ENCODE measurements at regions not wholly inside any gene's neighbourhood (a gene's known extent, or its start where the extent isn't known, plus 50 kb on each side); places are given as distances from the start of the nearest gene placed in this dataset.

DNA sequence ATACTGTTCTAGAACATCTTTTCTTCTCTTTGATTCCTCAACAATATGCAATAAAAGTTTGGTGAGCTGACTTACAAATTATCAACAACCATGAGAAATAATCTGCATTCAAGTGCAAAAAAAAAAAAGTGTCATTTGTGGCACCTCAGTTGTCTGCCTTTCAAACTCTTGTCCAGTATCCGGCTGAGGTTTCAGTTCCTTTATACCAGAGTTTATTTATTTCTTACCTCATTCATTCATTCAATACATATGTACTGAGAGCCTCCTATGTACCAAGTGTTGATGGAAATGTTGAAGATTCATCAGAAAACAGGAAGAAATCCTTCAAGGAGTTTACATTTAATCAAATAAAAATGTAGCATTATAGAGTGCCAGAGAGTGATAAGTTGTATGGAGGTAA is 484.1 kb downstream of the RMST start:
- Histone ChIP-seq H3K4me1 (ENCODE audit: control insufficient read depth, insufficient read depth, low read length) (no peaks in the 10 kb centered on the region), H3K4me3 (ENCODE audit: low read depth, low read length) (no peak overlapping the region), H3K9me3 (ENCODE audit: control insufficient read depth, insufficient read depth, low read length) (no peaks in the 10 kb centered on the region), H3K27me3 (ENCODE audit: control insufficient read depth, insufficient read depth, low read length) (no peaks in the 10 kb centered on the region), H3K36me3 (ENCODE audit: control insufficient read depth, insufficient read depth, low read length) (no peaks in the 10 kb centered on the region), H3K27ac (ENCODE audit: low read depth, low read length) (no peak overlapping the region)
- WGBS (ENCODE audit: insufficient coverage), result no CpG with 5 or more reads among the region's 1 CpG
- DNase-seq (ENCODE audit: low read depth in 4 of 6, low spot score in 6 of 6), result no peak

DNA sequence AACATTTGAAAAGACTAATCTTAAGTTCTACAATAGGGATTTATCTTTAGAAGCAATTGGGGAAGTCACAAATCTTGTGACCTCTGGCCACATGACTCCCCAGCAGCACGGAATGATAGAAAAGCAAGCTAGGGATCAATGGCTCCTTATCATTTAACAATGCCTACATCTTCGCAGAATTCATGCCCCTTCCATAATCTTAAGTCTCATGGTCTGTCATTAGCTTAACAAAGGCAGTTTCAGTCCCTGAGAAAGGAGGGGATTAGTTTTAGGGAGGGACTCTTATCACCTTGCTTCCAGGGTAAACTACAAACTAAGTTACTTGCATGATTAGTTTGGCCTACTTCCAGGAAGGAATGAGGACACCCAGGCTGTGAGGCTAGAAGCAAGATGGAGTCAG is 486.0 kb downstream of the RMST start:
- Histone ChIP-seq H3K4me3 (ENCODE audit: low read depth, low read length) (no peak overlapping the region), H3K36me3 (ENCODE audit: control insufficient read depth, insufficient read depth, low read length) (no peaks in the 10 kb centered on the region), H3K27ac (ENCODE audit: low read depth, low read length) (no peak overlapping the region), H3K4me1 (ENCODE audit: control insufficient read depth, insufficient read depth, low read length) (no peaks in the 10 kb centered on the region), H3K9me3 (ENCODE audit: control insufficient read depth, insufficient read depth, low read length) (no peaks in the 10 kb centered on the region), H3K27me3 (ENCODE audit: control insufficient read depth, insufficient read depth, low read length) (no peaks in the 10 kb centered on the region)
- no peak for DNase-seq (ENCODE audit: low read depth in 4 of 6, low spot score in 6 of 6)
- WGBS (ENCODE audit: insufficient coverage), result no CpG with 5 or more reads among the region's 2 CpGs

DNA sequence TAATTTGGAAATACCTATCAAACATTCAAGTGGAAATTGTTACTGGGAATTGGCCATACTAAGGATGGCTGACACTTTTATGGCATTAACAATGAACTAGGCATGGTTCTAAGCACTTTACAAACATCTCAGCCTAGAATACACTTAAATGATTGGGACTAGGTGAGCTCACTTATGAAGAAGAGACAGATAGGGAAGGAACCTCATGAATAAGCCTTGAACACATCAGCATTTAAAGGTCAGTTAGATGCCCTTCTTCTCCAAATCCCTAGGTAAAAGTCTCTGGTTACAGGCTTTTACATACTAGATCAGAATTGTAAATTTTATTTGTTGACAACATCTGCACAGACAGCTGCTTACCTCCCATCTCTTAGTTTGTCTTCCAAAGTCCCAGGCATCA is 488.6 kb downstream of the RMST start:
- H3K27me3 ChIP-seq (ENCODE audit: control insufficient read depth, insufficient read depth, low read length), result no peaks in the 10 kb centered on the region
- DNase-seq (ENCODE audit: low read depth in 4 of 6, low spot score in 6 of 6), result no peak
- no peaks in the 10 kb centered on the region for H3K9me3 ChIP-seq (ENCODE audit: control insufficient read depth, insufficient read depth, low read length)
- H3K4me3 ChIP-seq (ENCODE audit: low read depth, low read length), result no peak overlapping the region
- H3K27ac ChIP-seq (ENCODE audit: low read depth, low read length), result no peak overlapping the region
- no peaks in the 10 kb centered on the region for H3K36me3 ChIP-seq (ENCODE audit: control insufficient read depth, insufficient read depth, low read length)
- H3K4me1 ChIP-seq (ENCODE audit: control insufficient read depth, insufficient read depth, low read length), result no peaks in the 10 kb centered on the region

DNA sequence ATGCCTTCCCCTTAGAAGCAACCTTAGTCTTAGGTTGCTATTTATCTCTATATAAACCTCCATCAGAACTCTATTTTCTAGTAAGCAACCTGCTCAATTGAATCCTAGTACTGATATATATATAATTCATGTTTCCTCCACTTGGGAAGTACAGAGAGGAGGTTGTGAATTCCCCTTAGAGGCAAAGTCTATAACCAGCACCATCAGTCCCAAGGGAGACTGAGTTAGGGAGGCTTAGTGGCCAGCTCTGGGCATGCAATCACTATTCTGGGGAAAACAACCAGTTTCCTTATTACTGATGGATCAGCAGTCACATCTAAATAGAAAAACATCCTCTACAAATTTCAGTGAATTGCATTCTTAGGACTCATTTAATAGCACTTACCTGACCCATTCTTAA is 489.1 kb downstream of the RMST start:
- Histone ChIP-seq H3K9me3 (ENCODE audit: control insufficient read depth, insufficient read depth, low read length) (no peaks in the 10 kb centered on the region), H3K4me3 (ENCODE audit: low read depth, low read length) (no peak overlapping the region), H3K27ac (ENCODE audit: low read depth, low read length) (no peak overlapping the region), H3K36me3 (ENCODE audit: control insufficient read depth, insufficient read depth, low read length) (no peaks in the 10 kb centered on the region), H3K4me1 (ENCODE audit: control insufficient read depth, insufficient read depth, low read length) (no peaks in the 10 kb centered on the region), H3K27me3 (ENCODE audit: control insufficient read depth, insufficient read depth, low read length) (no peaks in the 10 kb centered on the region)
- no peak for DNase-seq (ENCODE audit: low read depth in 4 of 6, low spot score in 6 of 6)

DNA sequence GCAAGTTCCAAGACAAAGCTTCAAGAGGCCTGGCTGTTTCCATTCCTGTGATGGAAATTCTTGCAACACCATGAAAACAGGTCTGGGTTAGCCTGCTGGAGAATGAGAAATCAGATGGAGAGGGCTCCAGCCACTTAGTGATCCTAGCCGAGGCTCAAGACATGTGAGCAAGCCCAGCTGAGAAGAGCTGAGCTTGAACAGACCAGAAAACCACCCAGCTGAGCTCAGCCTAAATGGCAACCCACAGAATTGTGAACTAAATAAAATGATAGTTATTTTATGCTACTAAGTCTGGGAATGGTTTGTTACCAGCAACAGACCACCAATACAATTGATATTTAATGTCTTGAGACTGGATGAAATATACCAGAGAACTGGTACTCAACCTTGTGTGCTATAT is 494.5 kb downstream of the RMST start:
- WGBS (ENCODE audit: insufficient coverage), result no CpG with 5 or more reads among the region's 1 CpG
- DNase-seq (ENCODE audit: low read depth in 4 of 6, low spot score in 6 of 6), result no peak
- Histone ChIP-seq H3K9me3 (ENCODE audit: control insufficient read depth, insufficient read depth, low read length) (peaks cover 2% of the 10 kb centered on the region), H3K4me3 (ENCODE audit: low read depth, low read length) (no peak overlapping the region), H3K36me3 (ENCODE audit: control insufficient read depth, insufficient read depth, low read length) (no peaks in the 10 kb centered on the region), H3K4me1 (ENCODE audit: control insufficient read depth, insufficient read depth, low read length) (no peaks in the 10 kb centered on the region), H3K27ac (ENCODE audit: low read depth, low read length) (no peak overlapping the region), H3K27me3 (ENCODE audit: control insufficient read depth, insufficient read depth, low read length) (no peaks in the 10 kb centered on the region)

DNA sequence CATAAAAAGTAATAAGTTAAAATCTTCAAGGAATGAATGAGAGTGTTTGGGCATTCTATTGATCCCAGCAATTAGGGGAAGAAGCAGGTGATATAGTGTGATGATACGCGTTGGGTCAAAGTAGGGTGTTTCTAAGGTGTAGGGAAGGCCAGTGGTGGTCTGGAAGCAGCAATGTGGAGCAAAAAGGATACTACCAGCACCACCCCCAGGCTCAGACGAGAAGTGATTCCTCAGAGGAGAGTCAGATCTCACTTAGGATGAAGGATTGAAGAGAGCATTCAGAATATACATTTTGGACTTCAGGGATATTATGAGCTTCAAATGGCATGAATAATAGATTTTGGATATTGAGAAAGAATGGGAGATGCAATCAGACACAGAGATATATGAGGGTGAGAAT is 497.6 kb downstream of the RMST start:
- H3K27ac ChIP-seq (ENCODE audit: low read depth, low read length), result no peak overlapping the region
- WGBS (ENCODE audit: insufficient coverage), result 60% methylated on average over 2 of the region's 3 CpGs
- no peaks in the 10 kb centered on the region for H3K36me3 ChIP-seq (ENCODE audit: control insufficient read depth, insufficient read depth, low read length)
- H3K27me3 ChIP-seq (ENCODE audit: control insufficient read depth, insufficient read depth, low read length), result no peaks in the 10 kb centered on the region
- no peak for DNase-seq (ENCODE audit: low read depth in 4 of 6, low spot score in 6 of 6)
- H3K4me1 ChIP-seq (ENCODE audit: control insufficient read depth, insufficient read depth, low read length), result no peaks in the 10 kb centered on the region
- H3K4me3 ChIP-seq (ENCODE audit: low read depth, low read length), result no peak overlapping the region
- H3K9me3 ChIP-seq (ENCODE audit: control insufficient read depth, insufficient read depth, low read length), result peaks cover 2% of the 10 kb centered on the region

DNA sequence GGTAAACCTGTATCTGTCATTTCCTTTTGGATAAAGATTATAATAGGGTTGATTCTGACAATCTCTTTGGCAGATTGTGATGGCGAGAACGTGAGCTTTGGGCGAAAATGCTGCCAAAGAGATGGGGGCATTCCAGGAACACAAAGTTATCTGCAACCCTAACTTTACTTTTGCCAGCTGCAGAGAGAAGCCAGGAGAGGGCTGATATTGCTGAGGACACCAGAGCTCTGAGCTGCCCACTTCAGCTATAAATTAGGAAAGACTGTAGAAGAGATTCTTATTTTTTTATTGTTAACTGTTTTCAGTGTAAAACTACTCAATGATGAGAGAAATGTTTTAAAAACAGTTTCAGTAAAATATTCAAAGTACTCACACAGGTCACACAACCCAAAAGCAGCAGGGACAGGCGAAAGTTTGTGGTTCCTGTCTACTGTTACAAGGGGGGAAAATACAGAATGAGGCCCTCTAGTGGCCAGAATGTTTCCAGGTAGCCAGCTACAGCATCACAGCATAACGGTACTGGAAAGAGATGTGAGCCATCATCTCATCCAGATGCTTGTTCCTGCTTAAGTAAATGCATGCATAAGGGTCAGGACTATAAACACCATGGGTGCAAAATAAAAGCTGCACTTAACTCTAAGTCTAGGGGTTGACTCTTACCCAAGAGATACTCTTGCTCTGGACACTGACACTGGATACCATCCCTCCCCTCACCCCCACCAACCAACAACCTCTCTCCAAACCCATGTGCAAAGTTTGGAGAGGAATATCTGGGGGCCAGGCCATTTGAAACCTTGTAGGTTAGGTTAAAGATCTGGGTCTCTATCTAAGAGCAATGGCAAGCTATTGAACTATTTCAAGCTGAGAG is 498.4 kb downstream of the RMST start:
- 14% methylated on average over 1 of the region's 5 CpGs for WGBS (ENCODE audit: insufficient coverage)
- peak in 2 of 6 donors; percentile 22 to 63 for DNase-seq (ENCODE audit: low read depth in 4 of 6, low spot score in 6 of 6)

DNA sequence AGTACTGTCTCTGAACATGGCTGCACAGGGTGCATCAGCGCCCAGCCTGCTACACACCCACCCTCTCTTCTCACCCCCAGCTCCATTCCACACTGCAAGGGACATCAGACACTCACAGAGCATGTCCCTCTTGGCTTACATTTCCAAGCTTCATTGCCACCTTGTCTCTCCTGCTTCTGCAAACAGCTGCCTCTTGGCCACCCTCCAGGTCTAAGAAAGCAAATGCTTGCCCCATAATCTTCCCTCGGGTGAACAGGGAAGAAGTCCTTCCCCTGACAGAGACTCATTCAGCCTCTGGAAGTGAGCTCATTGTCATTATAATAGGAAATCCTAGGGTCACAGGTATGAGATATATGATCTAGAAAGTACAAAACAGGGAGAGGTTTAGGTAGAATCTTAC is 505.2 kb downstream of the RMST start:
- Histone ChIP-seq H3K4me3 (ENCODE audit: low read depth, low read length) (no peak overlapping the region), H3K27ac (ENCODE audit: low read depth, low read length) (no peak overlapping the region), H3K27me3 (ENCODE audit: control insufficient read depth, insufficient read depth, low read length) (no peaks in the 10 kb centered on the region), H3K4me1 (ENCODE audit: control insufficient read depth, insufficient read depth, low read length) (peaks cover 4% of the 10 kb centered on the region), H3K36me3 (ENCODE audit: control insufficient read depth, insufficient read depth, low read length) (no peaks in the 10 kb centered on the region), H3K9me3 (ENCODE audit: control insufficient read depth, insufficient read depth, low read length) (no peaks in the 10 kb centered on the region)
- DNase-seq (ENCODE audit: low read depth in 4 of 6, low spot score in 6 of 6), result no peak
- WGBS (ENCODE audit: insufficient coverage), result 94% methylated on average over 1 of the region's 2 CpGs

More for the DNA sequence above, 498.4 kb downstream of the RMST start:
- no peaks in the 10 kb centered on the region for H3K27me3 ChIP-seq (ENCODE audit: control insufficient read depth, insufficient read depth, low read length)
- no peak overlapping the region for H3K27ac ChIP-seq (ENCODE audit: low read depth, low read length)
- peaks cover 4% of the 10 kb centered on the region for H3K4me1 ChIP-seq (ENCODE audit: control insufficient read depth, insufficient read depth, low read length)
- H3K36me3 ChIP-seq (ENCODE audit: control insufficient read depth, insufficient read depth, low read length), result no peaks in the 10 kb centered on the region
- H3K4me3 ChIP-seq (ENCODE audit: low read depth, low read length), result no peak overlapping the region
- peaks cover 2% of the 10 kb centered on the region for H3K9me3 ChIP-seq (ENCODE audit: control insufficient read depth, insufficient read depth, low read length)

DNA sequence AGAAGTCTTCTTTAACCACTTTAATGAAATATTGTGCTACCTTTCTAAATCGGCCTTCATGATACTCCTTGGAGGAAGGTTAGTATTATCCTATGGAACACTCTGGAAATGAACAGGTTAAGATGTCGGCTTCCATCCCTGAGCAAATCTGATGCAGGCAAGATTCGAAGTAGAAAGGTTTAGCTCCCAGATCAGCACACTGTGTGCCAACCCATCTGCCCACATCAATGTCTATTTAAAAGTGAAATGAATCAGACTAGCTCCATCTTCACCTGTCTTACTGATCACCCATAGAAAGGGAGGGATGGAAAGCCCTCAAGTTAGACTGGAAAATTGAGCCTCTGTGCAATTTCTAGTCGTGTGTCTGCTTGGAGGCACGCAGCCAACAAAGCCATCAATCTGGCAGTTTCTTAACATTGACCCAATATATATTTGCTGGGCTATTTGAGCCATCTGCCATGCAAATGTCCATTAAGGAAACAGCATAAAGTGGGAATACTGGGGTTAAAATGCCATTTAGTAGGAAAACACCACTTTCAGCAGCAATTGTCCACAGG is 506.1 kb downstream of the RMST start:
- DNase-seq (ENCODE audit: low read depth in 4 of 6, low spot score in 6 of 6), result peak in 1 of 6 donors; percentile 30

DNA sequence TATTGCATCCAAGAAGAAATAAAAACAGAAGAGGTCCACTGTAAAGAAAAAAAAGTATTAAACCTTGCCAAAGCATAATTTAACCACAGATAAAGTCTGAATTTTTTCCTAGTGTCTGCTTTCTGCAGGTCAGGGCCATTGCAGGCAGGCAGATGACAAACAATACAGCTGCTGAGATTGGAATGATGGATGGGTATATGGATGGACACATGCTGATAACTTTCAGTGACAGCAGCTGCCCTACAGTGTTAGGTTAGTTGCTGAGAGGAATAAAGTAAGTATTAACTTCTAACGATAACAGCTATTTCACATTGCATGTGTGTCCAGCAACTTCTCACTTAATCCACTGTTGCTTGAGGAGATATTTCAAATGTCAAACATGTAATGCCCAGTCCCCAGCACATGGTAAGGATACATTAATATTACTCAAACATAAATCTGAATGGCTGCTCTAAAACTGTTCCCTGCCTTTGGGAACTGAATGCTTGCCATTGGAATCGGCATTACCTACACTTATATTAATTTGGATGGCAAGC is 515.3 kb downstream of the RMST start:
- DNase-seq (ENCODE audit: low read depth in 4 of 6, low spot score in 6 of 6), result no peak
- Histone ChIP-seq H3K27ac (ENCODE audit: low read depth, low read length) (no peak overlapping the region), H3K27me3 (ENCODE audit: control insufficient read depth, insufficient read depth, low read length) (no peaks in the 10 kb centered on the region), H3K4me3 (ENCODE audit: low read depth, low read length) (no peak overlapping the region), H3K4me1 (ENCODE audit: control insufficient read depth, insufficient read depth, low read length) (no peaks in the 10 kb centered on the region), H3K36me3 (ENCODE audit: control insufficient read depth, insufficient read depth, low read length) (no peaks in the 10 kb centered on the region), H3K9me3 (ENCODE audit: control insufficient read depth, insufficient read depth, low read length) (no peaks in the 10 kb centered on the region)
- WGBS (ENCODE audit: insufficient coverage), result no CpG with 5 or more reads among the region's 2 CpGs

More for the DNA sequence above, 506.1 kb downstream of the RMST start:
- Histone ChIP-seq H3K9me3 (ENCODE audit: control insufficient read depth, insufficient read depth, low read length) (no peaks in the 10 kb centered on the region), H3K4me3 (ENCODE audit: low read depth, low read length) (no peak overlapping the region), H3K36me3 (ENCODE audit: control insufficient read depth, insufficient read depth, low read length) (no peaks in the 10 kb centered on the region), H3K27me3 (ENCODE audit: control insufficient read depth, insufficient read depth, low read length) (no peaks in the 10 kb centered on the region), H3K4me1 (ENCODE audit: control insufficient read depth, insufficient read depth, low read length) (peaks cover 4% of the 10 kb centered on the region), H3K27ac (ENCODE audit: low read depth, low read length) (no peak overlapping the region)
- 100% methylated on average over 1 of the region's 5 CpGs for WGBS (ENCODE audit: insufficient coverage)
